ENCODE measurements at regions not wholly inside any gene's neighbourhood (a gene's known extent, or its start where the extent isn't known, plus 50 kb on each side); places are given as distances from the start of the nearest gene placed in this dataset.

DNA sequence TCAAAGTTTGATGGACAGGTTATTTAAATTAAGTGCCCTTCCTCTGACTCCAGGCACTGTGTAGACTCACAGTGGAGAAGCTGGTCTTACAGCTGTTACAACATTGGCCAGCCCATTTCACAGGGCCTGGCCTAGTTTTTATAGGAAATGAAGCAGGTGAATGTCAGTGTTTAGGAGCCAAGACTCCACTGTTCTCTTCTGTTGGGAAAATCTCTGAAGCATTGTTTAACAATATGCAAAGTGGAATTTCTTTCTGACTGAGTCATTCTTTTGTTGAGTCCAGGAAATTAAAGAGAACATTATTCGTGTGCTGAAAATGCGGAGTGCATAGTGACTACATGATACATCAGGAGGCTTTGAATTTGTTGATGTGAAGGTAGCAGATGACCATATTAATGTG, 64.7 kb downstream of the ARRDC4 start:
- no peak overlapping the region for H3K27ac Mint-ChIP-seq
- peaks cover 3 to 21% (median 5%) of the 10 kb centered on the region in 7 donors for H3K9me3 Mint-ChIP-seq
- no peaks in the 10 kb centered on the region for H3K4me1 Mint-ChIP-seq
- H3K4me3 Mint-ChIP-seq, result no peak overlapping the region
- DNase-seq (no peak), ATAC-seq (ENCODE audit: low read depth in 2 of 2) (no peak)
- H3K36me3 Mint-ChIP-seq, result peaks cover 0 to 6% of the 10 kb centered on the region in 2 donors
- H3K27me3 Mint-ChIP-seq, result peaks cover 5 to 11% (median 11%) of the 10 kb centered on the region in 3 donors

DNA sequence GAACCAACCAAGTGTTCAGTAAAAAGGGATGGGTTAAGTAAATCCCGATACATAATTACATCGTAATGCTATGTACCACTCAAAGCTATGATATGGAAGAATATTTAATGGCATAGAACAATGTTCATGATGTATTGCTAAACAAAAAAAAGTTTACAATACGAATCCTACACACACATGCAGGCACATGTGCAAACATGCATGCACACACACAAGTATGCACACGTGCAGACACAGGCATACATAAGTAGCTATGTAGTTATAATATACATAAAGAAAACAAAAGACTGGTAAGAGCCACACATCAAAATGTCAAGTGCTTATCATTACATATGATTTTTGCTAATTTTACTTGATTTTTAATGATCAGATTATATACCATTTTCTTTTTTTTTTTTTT, 74.2 kb downstream of the ARRDC4 start:
- DNase-seq, result no peak
- Mint-ChIP-seq H3K27me3 (no peaks in the 10 kb centered on the region), H3K27ac (no peak overlapping the region), H3K4me1 (no peaks in the 10 kb centered on the region), H3K36me3 (no peaks in the 10 kb centered on the region), H3K4me3 (no peak overlapping the region), H3K9me3 (no peaks in the 10 kb centered on the region)
- no peak for ATAC-seq (ENCODE audit: low read depth in 2 of 2)

- no peak overlapping the region for H3K4me3 Mint-ChIP-seq
- H3K27me3 Mint-ChIP-seq, result no peaks in the 10 kb centered on the region
- H3K9me3 Mint-ChIP-seq, result no peaks in the 10 kb centered on the region
- ATAC-seq (ENCODE audit: low read depth in 2 of 2), result no peak
- H3K36me3 Mint-ChIP-seq, result no peaks in the 10 kb centered on the region
- no peaks in the 10 kb centered on the region for H3K4me1 Mint-ChIP-seq
- no peak for DNase-seq
- H3K27ac Mint-ChIP-seq, result peak overlapping the region in 1 of 6 donors; percentile 24
These were observed 74.6 kb downstream of the ARRDC4 start for GRCh38 chr15:98035134-98035533.

DNA sequence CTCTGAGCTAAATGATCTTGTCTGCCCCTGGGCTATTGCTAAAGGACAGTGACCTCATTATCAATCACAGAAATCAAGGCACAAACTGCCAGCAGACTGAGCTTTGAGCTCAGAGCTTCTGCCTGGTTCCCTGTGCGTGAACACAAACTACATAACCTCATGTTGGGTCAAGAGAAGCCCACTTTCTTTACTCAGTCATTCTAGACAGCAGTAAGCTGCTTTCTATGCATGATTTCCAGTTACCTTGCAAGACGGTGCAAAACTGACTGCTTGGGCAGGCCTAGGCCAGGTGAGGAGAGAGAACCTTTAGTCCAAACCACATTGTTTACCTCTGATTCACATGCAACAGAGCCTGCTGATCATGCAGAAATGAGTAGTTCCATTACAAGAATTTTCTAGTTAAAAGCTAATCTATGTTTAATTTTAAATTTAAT, 75.1 kb downstream of the ARRDC4 start:
- H3K4me1 Mint-ChIP-seq, result no peaks in the 10 kb centered on the region

GRCh38 chr15:98039596-98039995, 79.1 kb downstream of the ARRDC4 start:
- H3K27ac Mint-ChIP-seq, result peak overlapping the region in 1 of 6 donors; percentile 43
- no peaks in the 10 kb centered on the region for H3K9me3 Mint-ChIP-seq
- no peaks in the 10 kb centered on the region for H3K27me3 Mint-ChIP-seq
- DNase-seq, result no peak
- H3K36me3 Mint-ChIP-seq, result no peaks in the 10 kb centered on the region
- no peak overlapping the region for H3K4me3 Mint-ChIP-seq
- H3K4me1 Mint-ChIP-seq, result no peaks in the 10 kb centered on the region
- ATAC-seq (ENCODE audit: low read depth in 2 of 2), result no peak

More for the DNA sequence above, 75.1 kb downstream of the ARRDC4 start:
- no peaks in the 10 kb centered on the region for H3K27me3 Mint-ChIP-seq
- no peaks in the 10 kb centered on the region for H3K9me3 Mint-ChIP-seq
- no peak overlapping the region for H3K4me3 Mint-ChIP-seq
- ATAC-seq (ENCODE audit: low read depth in 2 of 2), result no peak
- H3K36me3 Mint-ChIP-seq, result no peaks in the 10 kb centered on the region
- H3K27ac Mint-ChIP-seq, result no peak overlapping the region
- DNase-seq, result no peak

DNA sequence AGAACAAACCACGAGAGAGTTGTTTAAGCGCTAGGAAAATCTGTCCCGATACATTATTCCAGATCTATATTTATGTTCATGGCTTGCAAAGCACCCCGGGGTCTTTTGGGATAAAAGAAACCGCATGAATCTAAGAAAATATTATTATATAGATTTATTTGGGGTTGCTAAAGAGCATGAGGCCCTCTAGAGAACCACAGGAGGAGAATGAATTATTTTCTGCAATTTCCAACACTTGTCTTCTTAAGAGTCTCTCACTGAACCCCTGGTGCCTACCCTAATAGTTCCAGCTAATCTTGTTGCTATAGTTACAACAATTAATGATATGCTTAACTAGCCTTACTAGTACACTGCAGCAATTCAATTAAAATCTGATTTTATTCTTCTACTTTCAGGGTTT, 79.6 kb downstream of the ARRDC4 start:
- Mint-ChIP-seq H3K27ac (peak overlapping the region in 1 of 6 donors; percentile 22), H3K4me1 (no peaks in the 10 kb centered on the region), H3K4me3 (peak overlapping the region in 1 of 8 donors; percentile 6), H3K27me3 (no peaks in the 10 kb centered on the region), H3K36me3 (no peaks in the 10 kb centered on the region), H3K9me3 (no peaks in the 10 kb centered on the region)
- ATAC-seq (ENCODE audit: low read depth in 2 of 2) (no peak), DNase-seq (no peak)

DNA sequence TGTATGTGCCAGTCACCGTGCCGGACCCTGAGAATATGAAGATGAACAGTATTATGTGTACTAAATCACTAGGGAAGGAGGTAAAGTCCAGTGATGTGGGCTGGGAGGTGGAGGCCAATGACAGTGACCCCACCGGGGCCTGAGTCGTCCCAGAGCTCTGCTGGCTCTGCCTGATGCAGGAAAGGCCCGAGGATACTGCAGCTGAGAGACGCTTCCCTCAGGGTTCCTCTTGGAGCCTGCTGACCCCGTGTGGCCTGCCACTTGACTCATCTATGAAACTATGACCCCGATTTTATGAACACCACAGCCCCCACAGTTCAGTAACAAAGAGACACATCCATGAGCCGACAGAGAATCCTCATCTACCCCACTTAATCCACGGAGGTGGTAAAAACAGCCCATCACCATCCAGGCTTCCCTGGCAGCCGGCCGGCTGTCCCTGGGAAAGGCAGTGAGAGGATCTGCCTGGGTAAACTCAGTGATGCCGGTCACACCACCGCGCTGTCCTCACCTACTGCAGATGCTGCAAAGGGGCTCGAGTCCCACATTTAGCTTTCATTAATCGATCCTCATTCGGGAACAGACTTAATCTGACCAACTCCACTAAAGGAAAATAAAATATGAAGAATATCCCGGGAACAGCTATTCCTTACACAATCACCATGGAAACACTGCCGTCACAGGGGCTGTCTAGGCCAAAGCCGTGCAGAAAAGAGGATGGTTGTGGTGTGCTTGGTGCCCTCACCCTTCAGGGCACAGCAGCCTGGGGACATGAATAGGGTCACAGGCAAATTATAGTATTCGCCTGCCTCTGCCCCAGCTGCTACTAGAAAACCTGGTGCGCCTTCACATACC, 82.9 kb downstream of the ARRDC4 start:
- Mint-ChIP-seq H3K4me3 (no peak overlapping the region), H3K4me1 (no peaks in the 10 kb centered on the region), H3K27ac (no peak overlapping the region), H3K36me3 (no peaks in the 10 kb centered on the region), H3K9me3 (peaks cover 0 to 9% (median 4%) of the 10 kb centered on the region in 7 donors), H3K27me3 (peaks cover 0 to 5% (median 5%) of the 10 kb centered on the region in 3 donors)
- ATAC-seq (ENCODE audit: low read depth in 2 of 2) (no peak), DNase-seq (no peak)

DNA sequence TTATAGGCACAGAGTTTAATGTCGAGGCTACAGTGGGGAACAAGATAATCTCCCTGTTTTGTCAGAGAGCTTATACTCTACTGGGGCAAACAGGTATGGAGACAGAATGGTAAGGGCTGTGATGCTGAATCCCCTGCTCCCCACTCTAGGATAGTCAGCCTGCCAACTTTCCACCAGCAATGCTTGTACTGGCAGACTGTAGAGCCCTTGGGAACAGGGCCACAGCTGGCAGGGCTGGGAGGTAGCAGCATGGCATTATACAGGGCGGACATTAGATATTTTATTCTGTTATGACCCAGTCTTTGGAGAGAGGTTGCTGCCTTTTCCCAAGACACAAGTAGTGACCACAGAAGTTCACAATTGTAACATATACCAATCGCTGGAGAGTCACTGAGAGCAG, 91.2 kb downstream of the ARRDC4 start:
- peaks cover 11 to 21% (median 14%) of the 10 kb centered on the region in 3 donors for H3K27me3 Mint-ChIP-seq
- H3K36me3 Mint-ChIP-seq, result peaks cover 0 to 4% of the 10 kb centered on the region in 2 donors
- H3K4me1 Mint-ChIP-seq, result no peaks in the 10 kb centered on the region
- no peak overlapping the region for H3K4me3 Mint-ChIP-seq
- ATAC-seq (ENCODE audit: low read depth in 2 of 2), result no peak
- no peak overlapping the region for H3K27ac Mint-ChIP-seq
- DNase-seq, result no peak
- peaks cover 14 to 20% (median 16%) of the 10 kb centered on the region in 7 donors for H3K9me3 Mint-ChIP-seq

DNA sequence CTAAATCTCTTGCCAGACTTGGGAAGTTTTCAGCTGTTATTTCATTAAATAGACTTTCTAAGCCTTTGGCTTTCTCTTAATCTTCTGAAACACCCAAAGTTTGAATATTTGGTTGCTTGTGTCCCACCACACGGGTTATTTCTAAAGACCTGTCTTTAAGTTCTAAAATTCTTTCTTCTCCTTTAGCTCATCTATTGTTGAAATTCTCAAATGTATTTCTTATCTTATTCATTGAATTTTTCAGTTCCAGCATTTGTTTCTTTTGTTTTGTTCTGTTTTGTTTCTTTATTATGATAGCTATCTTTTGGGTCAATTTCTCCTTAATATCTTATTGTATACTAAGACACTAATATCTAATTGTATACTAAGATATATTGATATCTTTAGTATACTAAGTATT, 97.0 kb downstream of the ARRDC4 start:
- Mint-ChIP-seq H3K4me3 (no peak overlapping the region), H3K27me3 (peaks cover 2 to 20% (median 17%) of the 10 kb centered on the region in 3 donors), H3K4me1 (no peaks in the 10 kb centered on the region), H3K9me3 (peaks cover 22 to 54% (median 32%) of the 10 kb centered on the region in 7 donors), H3K27ac (no peak overlapping the region), H3K36me3 (peaks cover 0 to 9% of the 10 kb centered on the region in 2 donors)
- ATAC-seq (ENCODE audit: low read depth in 2 of 2), result no peak
- DNase-seq, result no peak

DNA sequence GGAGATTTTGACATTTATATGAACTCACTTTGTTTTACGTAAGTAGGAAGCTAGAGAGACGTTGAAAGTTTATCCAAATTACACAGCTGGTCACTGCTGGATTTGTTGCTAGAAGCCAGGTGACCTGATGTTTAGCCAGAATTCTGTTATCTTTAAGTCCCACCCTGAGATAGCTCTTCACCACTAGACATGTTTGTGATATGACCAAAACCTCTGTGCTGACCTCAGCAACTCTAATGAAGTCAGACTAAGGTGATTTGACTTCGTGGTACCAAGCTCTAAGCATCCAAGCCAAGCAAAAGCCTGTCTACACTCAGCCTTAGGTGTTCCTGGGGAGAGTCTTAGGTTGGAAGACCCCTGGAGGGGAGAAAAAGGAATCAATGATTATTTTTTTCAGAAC, 102.4 kb downstream of the ARRDC4 start:
- H3K4me1 Mint-ChIP-seq, result no peaks in the 10 kb centered on the region
- H3K27ac Mint-ChIP-seq, result no peak overlapping the region
- DNase-seq, result no peak
- no peak for ATAC-seq (ENCODE audit: low read depth in 2 of 2)
- H3K4me3 Mint-ChIP-seq, result no peak overlapping the region
- peaks cover 0 to 9% of the 10 kb centered on the region in 2 donors for H3K36me3 Mint-ChIP-seq
- peaks cover 0 to 12% (median 5%) of the 10 kb centered on the region in 3 donors for H3K27me3 Mint-ChIP-seq
- peaks cover 5 to 32% (median 13%) of the 10 kb centered on the region in 7 donors for H3K9me3 Mint-ChIP-seq

DNA sequence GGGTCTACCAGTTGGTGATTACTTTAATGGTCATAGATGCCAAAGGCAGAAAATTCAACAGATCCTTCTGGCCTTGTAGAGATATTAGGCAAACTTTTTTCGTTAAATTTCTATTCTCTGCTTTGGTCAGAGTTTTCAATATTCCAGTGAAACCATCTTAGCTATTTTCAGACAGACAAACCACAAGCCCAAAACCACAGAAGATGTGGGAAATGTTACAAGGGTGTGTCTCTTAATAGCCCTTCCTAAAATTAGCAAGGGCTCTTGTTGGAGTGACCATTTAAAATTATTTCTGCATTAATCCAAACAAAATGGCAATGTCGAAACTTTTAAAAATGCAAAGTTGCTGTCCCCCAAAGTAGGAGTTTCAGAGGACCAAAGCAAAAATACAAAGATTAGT, 102.8 kb downstream of the ARRDC4 start:
- H3K4me1 Mint-ChIP-seq, result no peaks in the 10 kb centered on the region
- DNase-seq (no peak), ATAC-seq (ENCODE audit: low read depth in 2 of 2) (no peak)
- H3K4me3 Mint-ChIP-seq, result no peak overlapping the region
- no peak overlapping the region for H3K27ac Mint-ChIP-seq
- H3K9me3 Mint-ChIP-seq, result peaks cover 4 to 28% (median 12%) of the 10 kb centered on the region in 7 donors
- peaks cover 0 to 12% (median 5%) of the 10 kb centered on the region in 3 donors for H3K27me3 Mint-ChIP-seq
- peaks cover 0 to 9% of the 10 kb centered on the region in 2 donors for H3K36me3 Mint-ChIP-seq

- peaks cover 0 to 9% of the 10 kb centered on the region in 2 donors for H3K36me3 Mint-ChIP-seq
- H3K27ac Mint-ChIP-seq, result no peak overlapping the region
- H3K27me3 Mint-ChIP-seq, result peaks cover 0 to 12% (median 5%) of the 10 kb centered on the region in 3 donors
- ATAC-seq (ENCODE audit: low read depth in 2 of 2) (no peak), DNase-seq (no peak)
- H3K4me3 Mint-ChIP-seq, result no peak overlapping the region
- H3K4me1 Mint-ChIP-seq, result no peaks in the 10 kb centered on the region
- H3K9me3 Mint-ChIP-seq, result peaks cover 0 to 22% (median 8%) of the 10 kb centered on the region in 7 donors
These were observed 103.4 kb downstream of the ARRDC4 start for GRCh38 chr15:98063871-98064270.

GRCh38 chr15:98067339-98067738, 106.8 kb downstream of the ARRDC4 start:
- Mint-ChIP-seq H3K4me3 (no peak overlapping the region), H3K9me3 (peaks cover 0 to 2% (median 0%) of the 10 kb centered on the region in 7 donors), H3K36me3 (no peaks in the 10 kb centered on the region), H3K4me1 (no peaks in the 10 kb centered on the region), H3K27ac (no peak overlapping the region), H3K27me3 (peaks cover 0 to 5% (median 0%) of the 10 kb centered on the region in 3 donors)
- no peak for ATAC-seq (ENCODE audit: low read depth in 2 of 2)
- DNase-seq, result no peak

DNA sequence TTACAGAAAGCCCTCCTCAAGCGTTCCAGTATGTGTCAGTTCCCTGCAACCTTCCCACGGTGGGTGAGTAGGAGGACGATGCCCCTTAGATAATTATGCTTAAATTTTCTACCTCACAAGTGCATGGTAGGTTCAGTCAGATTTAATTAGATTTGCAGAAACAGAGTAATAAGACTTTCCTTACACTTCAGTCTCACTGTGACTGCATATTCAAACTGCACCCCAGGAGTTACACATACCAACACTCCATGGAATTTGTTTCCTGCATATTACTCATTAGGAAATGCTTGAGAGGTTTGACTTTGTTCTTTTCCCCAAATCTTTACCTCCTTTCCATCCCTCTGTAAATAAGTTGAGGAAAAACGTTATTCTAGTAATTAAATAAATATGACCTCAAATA, 108.8 kb downstream of the ARRDC4 start:
- ATAC-seq (ENCODE audit: low read depth in 2 of 2) (no peak), DNase-seq (no peak)
- Mint-ChIP-seq H3K27ac (no peak overlapping the region), H3K4me3 (no peak overlapping the region), H3K36me3 (no peaks in the 10 kb centered on the region), H3K4me1 (no peaks in the 10 kb centered on the region), H3K27me3 (peaks cover 0 to 6% (median 0%) of the 10 kb centered on the region in 3 donors), H3K9me3 (peaks cover 0 to 2% (median 0%) of the 10 kb centered on the region in 7 donors)

Data from naive B cell (primary cell).